ENCODE measurements at regions not wholly inside any gene's neighbourhood (a gene's known extent, or its start where the extent isn't known, plus 50 kb on each side); places are given as distances from the start of the nearest gene placed in this dataset.

- H3K27ac ChIP-seq (ENCODE audit: insufficient read depth, low read length), result no peak overlapping the region
- peaks cover 28% of the 10 kb centered on the region for H3K9me3 ChIP-seq (ENCODE audit: control insufficient read depth, insufficient read depth, low read length)
- no peak overlapping the region for H3K4me2 ChIP-seq (ENCODE audit: low read depth, low read length)
- H3K36me3 ChIP-seq (ENCODE audit: control insufficient read depth, insufficient read depth, low read length), result no peaks in the 10 kb centered on the region
- no peak overlapping the region for H3K4me3 ChIP-seq (ENCODE audit: insufficient read depth, low read depth, low read length)
- TF ChIP-seq RAD21 (IDR thresholded peaks at IDR 0.05; ENCODE audit: low read length) (no peak), SMC3 (IDR thresholded peaks at IDR 0.05; ENCODE audit: low read depth, low read length) (no peak), CTCF (conservative IDR thresholded peaks at IDR 0.05; ENCODE audit: low read depth, low read length) (no peak), BHLHE40 (IDR thresholded peaks at IDR 0.05; ENCODE audit: low read depth, low read length) (no peak), MAZ (IDR thresholded peaks at IDR 0.05; ENCODE audit: borderline replicate concordance, low read depth, low read length) (no peak), RCOR1 (IDR thresholded peaks at IDR 0.05; ENCODE audit: insufficient replicate concordance, low read length) (no peak), MXI1 (IDR thresholded peaks at IDR 0.05; ENCODE audit: borderline replicate concordance, low read depth, low read length) (no peak), MAFK (IDR thresholded peaks at IDR 0.05; ENCODE audit: low read depth, low read length) (no peak), FOS (IDR thresholded peaks at IDR 0.05; ENCODE audit: low read depth, low read length) (no peak), CHD1 (IDR thresholded peaks at IDR 0.05; ENCODE audit: low read depth, low read length) (no peak), RFX5 (IDR thresholded peaks at IDR 0.05; ENCODE audit: low read depth, low read length) (no peak), ELK1 (IDR thresholded peaks at IDR 0.05; ENCODE audit: borderline replicate concordance, low read depth, low read length) (no peak), NFE2L2 (IDR thresholded peaks at IDR 0.05; ENCODE audit: low read depth, low read length) (no peak), CEBPB (IDR thresholded peaks at IDR 0.05; ENCODE audit: low read depth, low read length) (no peak), USF2 (IDR thresholded peaks at IDR 0.05; ENCODE audit: low read depth, low read length) (no peak)
- no TSS peak for BruUV-seq (replicated peaks)
- no peak overlapping the region for H3K56ac ChIP-seq (ENCODE audit: extremely low read depth, insufficient read depth, low read length)
- DNase-seq, result no peak
- 63% methylated on average over 4 of the region's 9 CpGs; no CpG with 5 or more reads in 1 of the 2 experiments for WGBS, 2 experiments (ENCODE audit: extremely low coverage in 2 of 2, insufficient read length in 1 of 2)
- no peak overlapping the region for H3K23ac ChIP-seq (ENCODE audit: low read depth, low read length)
- H3K9ac ChIP-seq (ENCODE audit: low read depth, low read length), result no peak overlapping the region
- no peaks in the 10 kb centered on the region for H3K79me1 ChIP-seq (ENCODE audit: low read depth in 1 of 2, low read length in 2 of 2)
- H2BK120ac ChIP-seq (ENCODE audit: low read depth, low read length), result no peak overlapping the region
- no peaks in the 10 kb centered on the region for H3K9me1 ChIP-seq (ENCODE audit: insufficient read depth, low read length)
- ATAC-seq (ENCODE audit: low read depth), result no peak
- no peak overlapping the region for H4K5ac ChIP-seq (ENCODE audit: low read depth, low read length)
- no peak overlapping the region for H2AFZ ChIP-seq (replicated peaks; ENCODE audit: low read length, poor library complexity)
- no peak overlapping the region for H2BK20ac ChIP-seq (ENCODE audit: low read depth, low read length)
- no peak overlapping the region for H2AK9ac ChIP-seq (replicated peaks; ENCODE audit: low read depth, low read length, poor library complexity)
- ChIA-PET POLR2A (ENCODE audit: unreplicated experiment) (no interaction called here), CTCF (no interaction called here)
- dilution Hi-C loops (cut with HindIII; ENCODE audit: low sequenced_read_pairs, unreplicated experiment) (no loop called here), in situ Hi-C loops (cut with MboI; ENCODE audit: low sequenced_read_pairs) (no loop called here), intact Hi-C loops (cut with micrococcal nuclease) (no loop called here)
- H3K4me1 ChIP-seq (ENCODE audit: control insufficient read depth, insufficient read depth, low read length), result no peaks in the 10 kb centered on the region
- H2AK5ac ChIP-seq (ENCODE audit: low read depth, low read length), result no peak overlapping the region
- no peaks in the 10 kb centered on the region for H4K20me1 ChIP-seq (ENCODE audit: insufficient read depth, low read length)
- no peak overlapping the region for H2BK5ac ChIP-seq (ENCODE audit: low read depth, low read length, poor library complexity, severe bottlenecking)
- no peak overlapping the region for H4K91ac ChIP-seq (ENCODE audit: insufficient read depth, low read depth, low read length)
- no peak overlapping the region for H3K4ac ChIP-seq (ENCODE audit: low read depth, low read length)
- H3K27me3 ChIP-seq (ENCODE audit: control insufficient read depth, insufficient read depth, low read length), result no peaks in the 10 kb centered on the region
- no peak overlapping the region for H3K18ac ChIP-seq (ENCODE audit: low read depth, low read length)
- H3K14ac ChIP-seq (replicated peaks; ENCODE audit: low read depth, low read length), result no peak overlapping the region
- H2BK15ac ChIP-seq (ENCODE audit: low read depth, low read length), result no peak overlapping the region
- H4K8ac ChIP-seq (ENCODE audit: low read depth in 2 of 2, low read length in 2 of 2), result no peak overlapping the region
Measured at GRCh38 chr16:79390481-79391051, 210.0 kb downstream of the MAF start.
